SU-DHL-6 (cell line): ENCODE measurements at regions not wholly inside any gene's neighbourhood (a gene's known extent, or its start where the extent isn't known, plus 50 kb on each side); places are given as distances from the start of the nearest gene placed in this dataset.

Source experiments
- CTCF ChIP-seq: fragments of 200-600 bp; sonication (generic); IDR thresholded peaks from one replicate; pipeline ENCODE4 v1.5.1; 2017; ENCODE audit warnings: antibody characterized with exemption, mild to moderate bottlenecking, low read length, moderate library complexity; ENCODE audit not compliant: insufficient read depth, poor library complexity, severe bottlenecking
- EZH2phosphoT487 ChIP-seq: fragments of 200-600 bp; sonication (generic), shearing (Covaris generic); conservative IDR thresholded peaks from 2 replicates; pipeline ENCODE4 v1.6.1; 2018; ENCODE audit warnings: mild to moderate bottlenecking, antibody characterized with exemption, low read length, moderate library complexity, mixed read lengths

- TF ChIP-seq CTCF (no peak), EZH2phosphoT487 (no peak)
These were observed 473.1 kb downstream of the PDZRN4 start for GRCh38 chr12:41661141-41661765.
